ENCODE measurements at regions not wholly inside any gene's neighbourhood (a gene's known extent, or its start where the extent isn't known, plus 50 kb on each side); places are given as distances from the start of the nearest gene placed in this dataset.

DNA sequence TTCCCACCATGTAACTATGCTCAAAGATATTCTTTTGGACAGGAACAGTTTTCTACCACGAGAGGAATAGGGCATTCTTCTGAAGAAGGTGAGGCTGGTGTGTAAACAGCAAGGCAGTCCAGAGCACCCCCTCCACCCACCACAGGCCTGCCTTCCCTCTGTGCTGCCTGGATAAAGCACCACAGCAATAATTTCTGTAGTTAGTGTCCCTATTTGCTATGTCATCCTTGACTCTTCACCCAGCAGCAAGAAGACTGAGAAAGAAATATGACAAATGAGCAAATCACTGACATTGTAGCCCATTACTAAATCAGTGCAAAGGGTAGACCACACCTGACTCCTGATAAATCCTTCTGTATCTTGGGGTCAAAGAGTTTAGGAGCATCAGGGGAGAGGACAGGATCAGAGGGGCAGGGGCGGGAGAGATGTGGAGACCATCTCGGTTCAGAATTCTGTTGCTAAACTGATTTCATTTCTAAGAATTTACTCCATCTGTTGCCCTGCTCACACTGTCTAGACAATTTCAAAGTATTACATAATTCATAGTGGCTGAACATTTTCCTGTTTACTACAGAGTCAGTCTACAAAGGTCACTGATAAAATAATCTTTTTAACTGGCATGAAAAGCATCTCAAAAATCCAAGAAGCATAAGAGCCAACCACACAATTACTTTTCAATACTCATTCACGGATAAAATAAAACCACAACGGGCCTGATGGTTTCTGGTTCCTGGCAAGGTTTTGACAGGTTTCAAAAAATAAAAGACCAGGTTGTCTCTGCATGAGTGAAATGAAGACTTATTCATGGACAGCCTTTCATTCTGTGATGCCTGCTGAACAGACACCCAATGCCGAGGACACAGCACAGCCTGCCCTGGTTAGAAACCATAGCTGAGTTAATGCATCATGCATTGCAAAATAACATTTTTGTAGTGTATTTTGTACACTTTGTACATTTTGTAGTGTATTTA, 88.4 kb upstream of the IRS2 start:
- Mint-ChIP-seq H3K27me3 (no peaks in the 10 kb centered on the region), H3K4me1 (ENCODE audit: low read depth) (peaks cover 18% of the 10 kb centered on the region), H3K27ac (no peak overlapping the region), H3K4me3 (ENCODE audit: low read depth) (no peak overlapping the region), H3K9me3 (ENCODE audit: low read depth) (no peaks in the 10 kb centered on the region), H3K36me3 (ENCODE audit: insufficient read depth) (no peaks in the 10 kb centered on the region)
- DNase-seq (ENCODE audit: low spot score, unreplicated experiment), result no peak
- TF ChIP-seq, protein P1, sequence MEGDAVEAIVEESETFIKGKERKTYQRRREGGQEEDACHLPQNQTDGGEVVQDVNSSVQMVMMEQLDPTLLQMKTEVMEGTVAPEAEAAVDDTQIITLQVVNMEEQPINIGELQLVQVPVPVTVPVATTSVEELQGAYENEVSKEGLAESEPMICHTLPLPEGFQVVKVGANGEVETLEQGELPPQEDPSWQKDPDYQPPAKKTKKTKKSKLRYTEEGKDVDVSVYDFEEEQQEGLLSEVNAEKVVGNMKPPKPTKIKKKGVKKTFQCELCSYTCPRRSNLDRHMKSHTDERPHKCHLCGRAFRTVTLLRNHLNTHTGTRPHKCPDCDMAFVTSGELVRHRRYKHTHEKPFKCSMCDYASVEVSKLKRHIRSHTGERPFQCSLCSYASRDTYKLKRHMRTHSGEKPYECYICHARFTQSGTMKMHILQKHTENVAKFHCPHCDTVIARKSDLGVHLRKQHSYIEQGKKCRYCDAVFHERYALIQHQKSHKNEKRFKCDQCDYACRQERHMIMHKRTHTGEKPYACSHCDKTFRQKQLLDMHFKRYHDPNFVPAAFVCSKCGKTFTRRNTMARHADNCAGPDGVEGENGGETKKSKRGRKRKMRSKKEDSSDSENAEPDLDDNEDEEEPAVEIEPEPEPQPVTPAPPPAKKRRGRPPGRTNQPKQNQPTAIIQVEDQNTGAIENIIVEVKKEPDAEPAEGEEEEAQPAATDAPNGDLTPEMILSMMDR (IDR thresholded peaks at IDR 0.05; ENCODE audit: unreplicated experiment), result no peak

DNA sequence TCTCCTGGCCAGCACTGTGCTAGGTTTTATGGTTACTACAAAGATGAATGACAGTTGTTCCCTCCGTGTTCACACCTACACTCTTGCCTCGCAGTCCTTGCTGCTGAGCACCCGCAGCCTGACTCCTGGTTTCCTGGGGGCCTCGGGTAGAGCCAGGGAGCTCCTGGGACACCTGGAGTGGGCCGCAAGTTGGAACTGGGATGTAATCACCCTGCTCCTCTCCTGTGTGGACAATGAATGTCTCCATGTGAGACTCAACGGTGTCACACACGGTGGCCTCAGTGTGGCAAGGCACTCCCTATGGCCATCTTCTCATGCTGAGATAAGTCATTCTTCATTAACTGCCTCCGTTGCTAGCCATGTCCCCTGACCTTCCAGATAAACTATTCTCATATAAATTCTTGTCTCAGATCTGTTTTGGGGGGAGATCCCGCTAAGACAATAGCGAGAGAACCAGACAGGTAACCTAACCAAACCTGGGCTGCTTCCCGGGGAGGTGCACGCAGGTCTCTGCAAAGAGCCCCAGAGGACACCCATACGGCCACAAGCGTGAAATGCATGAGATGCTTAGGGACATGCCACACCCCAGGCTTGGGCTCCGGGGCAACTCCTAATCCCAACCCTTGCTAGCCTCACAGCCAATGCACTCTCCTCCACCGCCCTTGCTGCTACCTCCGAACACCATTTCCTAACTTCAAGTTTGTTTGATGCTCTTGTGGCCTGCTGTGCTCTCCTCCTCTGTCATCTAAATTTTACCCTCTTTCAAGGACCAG, 87.2 kb upstream of the IRS2 start:
- TF ChIP-seq, protein P1 (IDR thresholded peaks at IDR 0.05; ENCODE audit: unreplicated experiment), result no peak
- no peak overlapping the region for H3K27ac Mint-ChIP-seq
- no peaks in the 10 kb centered on the region for H3K9me3 Mint-ChIP-seq (ENCODE audit: low read depth)
- no peaks in the 10 kb centered on the region for H3K36me3 Mint-ChIP-seq (ENCODE audit: insufficient read depth)
- no peak for DNase-seq (ENCODE audit: low spot score, unreplicated experiment)
- no peaks in the 10 kb centered on the region for H3K27me3 Mint-ChIP-seq
- no peak overlapping the region for H3K4me3 Mint-ChIP-seq (ENCODE audit: low read depth)
- H3K4me1 Mint-ChIP-seq (ENCODE audit: low read depth), result peaks cover 23% of the 10 kb centered on the region

- H3K4me3 Mint-ChIP-seq (ENCODE audit: low read depth), result no peak overlapping the region
- H3K9me3 Mint-ChIP-seq (ENCODE audit: low read depth), result no peaks in the 10 kb centered on the region
- H3K27ac Mint-ChIP-seq, result no peak overlapping the region
- peaks cover 25% of the 10 kb centered on the region for H3K4me1 Mint-ChIP-seq (ENCODE audit: low read depth)
- no peak for DNase-seq (ENCODE audit: low spot score, unreplicated experiment)
- H3K36me3 Mint-ChIP-seq (ENCODE audit: insufficient read depth), result no peaks in the 10 kb centered on the region
- TF ChIP-seq, protein P1 (IDR thresholded peaks at IDR 0.05; ENCODE audit: unreplicated experiment), result no peak
- H3K27me3 Mint-ChIP-seq, result no peaks in the 10 kb centered on the region
These were observed 86.5 kb upstream of the IRS2 start for GRCh38 chr13:109872864-109873263.

- Mint-ChIP-seq H3K27ac (no peak overlapping the region), H3K4me1 (ENCODE audit: low read depth) (peaks cover 25% of the 10 kb centered on the region), H3K27me3 (peaks cover 4% of the 10 kb centered on the region), H3K9me3 (ENCODE audit: low read depth) (no peaks in the 10 kb centered on the region), H3K36me3 (ENCODE audit: insufficient read depth) (no peaks in the 10 kb centered on the region), H3K4me3 (ENCODE audit: low read depth) (no peak overlapping the region)
- TF ChIP-seq, protein P1 (IDR thresholded peaks at IDR 0.05; ENCODE audit: unreplicated experiment), result no peak
- no peak for DNase-seq (ENCODE audit: low spot score, unreplicated experiment)
These were observed 84.5 kb upstream of the IRS2 start for GRCh38 chr13:109870696-109871370.

DNA sequence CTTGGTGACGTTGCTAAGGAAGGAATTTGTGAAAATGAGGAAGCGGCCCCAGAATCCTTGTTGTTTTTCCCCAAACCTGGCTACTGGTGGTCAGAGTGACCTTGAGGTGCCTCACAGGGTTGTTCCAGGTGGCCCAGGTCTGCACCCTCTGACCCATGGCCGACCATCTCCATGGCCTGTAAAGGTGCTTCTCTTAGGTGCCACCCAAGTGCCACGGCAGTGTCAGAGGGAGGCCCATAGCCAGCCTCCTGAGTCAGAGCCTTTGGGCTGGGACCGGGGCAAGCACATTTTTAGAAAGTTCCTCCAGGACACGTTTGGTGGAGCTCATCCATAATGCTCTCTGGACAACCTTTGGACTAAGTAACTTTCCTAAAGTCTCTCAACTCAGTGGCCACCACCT, 83.9 kb upstream of the IRS2 start:
- Mint-ChIP-seq H3K36me3 (ENCODE audit: insufficient read depth) (no peaks in the 10 kb centered on the region), H3K27me3 (peaks cover 4% of the 10 kb centered on the region), H3K27ac (no peak overlapping the region), H3K4me3 (ENCODE audit: low read depth) (no peak overlapping the region), H3K4me1 (ENCODE audit: low read depth) (peaks cover 25% of the 10 kb centered on the region), H3K9me3 (ENCODE audit: low read depth) (no peaks in the 10 kb centered on the region)
- no peak for DNase-seq (ENCODE audit: low spot score, unreplicated experiment)
- TF ChIP-seq, protein P1 (IDR thresholded peaks at IDR 0.05; ENCODE audit: unreplicated experiment), result no peak

Measured in progenitor cell of endocrine pancreas (in vitro differentiated cells).